ENCODE measurements at regions not wholly inside any gene's neighbourhood (a gene's known extent, or its start where the extent isn't known, plus 50 kb on each side); places are given as distances from the start of the nearest gene placed in this dataset.

DNA sequence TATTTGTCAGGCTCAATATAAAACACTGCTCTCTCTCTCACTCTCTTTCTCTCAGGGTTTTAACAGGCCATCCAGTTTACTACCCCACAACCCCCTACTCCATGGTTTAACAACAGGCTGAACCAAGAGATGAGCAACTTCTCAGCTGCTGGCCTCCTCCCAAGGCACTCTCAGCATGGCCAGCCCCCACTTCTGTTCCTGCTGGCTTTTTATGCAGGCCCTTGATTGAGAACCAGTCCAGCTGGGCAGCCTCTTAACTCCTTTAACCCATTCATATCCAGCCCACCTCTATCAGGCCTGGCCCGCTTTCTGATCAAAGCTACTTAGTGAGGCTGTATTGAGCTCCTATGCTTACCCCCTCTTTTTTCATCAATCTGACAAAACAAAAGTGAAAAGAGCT, 346.8 kb upstream of the POU3F2 start:
- TF ChIP-seq, protein P1, sequence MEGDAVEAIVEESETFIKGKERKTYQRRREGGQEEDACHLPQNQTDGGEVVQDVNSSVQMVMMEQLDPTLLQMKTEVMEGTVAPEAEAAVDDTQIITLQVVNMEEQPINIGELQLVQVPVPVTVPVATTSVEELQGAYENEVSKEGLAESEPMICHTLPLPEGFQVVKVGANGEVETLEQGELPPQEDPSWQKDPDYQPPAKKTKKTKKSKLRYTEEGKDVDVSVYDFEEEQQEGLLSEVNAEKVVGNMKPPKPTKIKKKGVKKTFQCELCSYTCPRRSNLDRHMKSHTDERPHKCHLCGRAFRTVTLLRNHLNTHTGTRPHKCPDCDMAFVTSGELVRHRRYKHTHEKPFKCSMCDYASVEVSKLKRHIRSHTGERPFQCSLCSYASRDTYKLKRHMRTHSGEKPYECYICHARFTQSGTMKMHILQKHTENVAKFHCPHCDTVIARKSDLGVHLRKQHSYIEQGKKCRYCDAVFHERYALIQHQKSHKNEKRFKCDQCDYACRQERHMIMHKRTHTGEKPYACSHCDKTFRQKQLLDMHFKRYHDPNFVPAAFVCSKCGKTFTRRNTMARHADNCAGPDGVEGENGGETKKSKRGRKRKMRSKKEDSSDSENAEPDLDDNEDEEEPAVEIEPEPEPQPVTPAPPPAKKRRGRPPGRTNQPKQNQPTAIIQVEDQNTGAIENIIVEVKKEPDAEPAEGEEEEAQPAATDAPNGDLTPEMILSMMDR (conservative IDR thresholded peaks at IDR 0.05; ENCODE audit: low read depth, low read length): no peak
- TF ChIP-seq EZH2 (IDR thresholded peaks at IDR 0.05; ENCODE audit: borderline replicate concordance, low read depth, low read length, poor library complexity, severe bottlenecking): no peak
